NCI-H2081 (cell line): ENCODE measurements at regions not wholly inside any gene's neighbourhood (a gene's known extent, or its start where the extent isn't known, plus 50 kb on each side); places are given as distances from the start of the nearest gene placed in this dataset.
A peak's percentile ranks its signal among the peaks of the same experiment; 100 is the strongest.

Experiments used
- DNase-seq, 2 experiments: peaks; one replicate each; lab custom pipeline; 2025; lab: John Stamatoyannopoulos, UW

GRCh38 chr3:103349760-103350159 lies 914.9 kb downstream of the ZPLD1 start:
- DNase-seq: no peak

- DNase-seq: no peak
These were observed 930.7 kb downstream of the ZPLD1 start for GRCh38 chr3:103365467-103365866.

GRCh38 chr3:103367481-103367880 lies 932.7 kb downstream of the ZPLD1 start:
- DNase-seq: no peak

DNA sequence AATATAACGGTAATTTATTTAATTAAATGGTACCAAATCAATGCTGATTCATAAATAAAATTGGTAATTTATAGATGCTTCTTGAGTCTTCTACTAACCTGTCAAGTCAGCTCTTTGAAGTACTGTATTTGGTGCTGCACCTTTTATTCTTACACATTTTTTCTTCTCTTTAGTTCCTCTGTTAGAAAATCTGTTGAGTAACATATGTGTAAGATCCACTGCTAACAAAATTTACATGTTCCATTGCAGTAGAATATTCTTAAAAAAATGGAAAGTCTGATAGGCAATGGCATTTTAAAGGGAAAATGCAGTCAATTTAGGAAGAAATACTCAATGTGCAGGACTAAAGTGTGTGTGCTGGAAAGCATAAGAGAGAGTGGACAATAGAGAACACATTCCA lies 936.6 kb downstream of the ZPLD1 start:
- no peak for DNase-seq

DNA sequence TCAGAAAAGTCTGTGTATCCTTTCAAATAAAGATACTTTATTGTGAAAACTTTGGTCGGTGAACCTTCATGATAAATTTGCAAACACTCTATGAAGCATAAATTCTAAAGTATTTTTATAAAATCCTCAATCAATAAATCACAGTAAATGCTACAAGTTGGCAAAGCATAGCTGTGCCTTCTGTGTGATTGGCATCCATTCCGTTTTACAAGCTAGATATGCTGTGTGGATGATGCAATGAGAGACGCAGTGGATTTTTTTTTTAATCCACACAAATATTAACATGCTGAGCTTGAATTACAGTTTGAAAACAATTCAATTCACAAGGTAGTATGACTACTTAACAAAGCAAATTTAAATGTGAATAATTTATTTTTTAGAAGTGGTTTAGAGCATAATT lies 937.2 kb downstream of the ZPLD1 start:
- no peak for DNase-seq

DNA sequence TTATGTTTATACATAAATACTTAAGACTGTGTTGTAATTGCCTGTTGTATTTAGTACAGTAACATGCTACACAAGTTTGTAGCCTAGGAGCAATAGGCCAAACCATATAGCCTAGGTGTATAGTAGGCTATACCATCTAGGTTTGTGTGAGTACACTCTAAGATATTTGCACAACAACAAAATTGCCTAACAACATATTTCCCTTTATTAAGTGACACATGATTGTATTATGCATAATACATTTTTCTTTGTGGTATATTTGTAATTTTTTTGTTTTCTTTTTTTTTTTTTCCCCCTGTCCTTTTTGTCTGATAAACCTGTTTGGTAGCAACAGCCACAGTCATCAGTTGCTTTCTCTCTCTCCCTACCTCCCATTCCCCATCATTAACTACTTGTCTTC lies 945.6 kb downstream of the ZPLD1 start:
- no peak for DNase-seq

DNA sequence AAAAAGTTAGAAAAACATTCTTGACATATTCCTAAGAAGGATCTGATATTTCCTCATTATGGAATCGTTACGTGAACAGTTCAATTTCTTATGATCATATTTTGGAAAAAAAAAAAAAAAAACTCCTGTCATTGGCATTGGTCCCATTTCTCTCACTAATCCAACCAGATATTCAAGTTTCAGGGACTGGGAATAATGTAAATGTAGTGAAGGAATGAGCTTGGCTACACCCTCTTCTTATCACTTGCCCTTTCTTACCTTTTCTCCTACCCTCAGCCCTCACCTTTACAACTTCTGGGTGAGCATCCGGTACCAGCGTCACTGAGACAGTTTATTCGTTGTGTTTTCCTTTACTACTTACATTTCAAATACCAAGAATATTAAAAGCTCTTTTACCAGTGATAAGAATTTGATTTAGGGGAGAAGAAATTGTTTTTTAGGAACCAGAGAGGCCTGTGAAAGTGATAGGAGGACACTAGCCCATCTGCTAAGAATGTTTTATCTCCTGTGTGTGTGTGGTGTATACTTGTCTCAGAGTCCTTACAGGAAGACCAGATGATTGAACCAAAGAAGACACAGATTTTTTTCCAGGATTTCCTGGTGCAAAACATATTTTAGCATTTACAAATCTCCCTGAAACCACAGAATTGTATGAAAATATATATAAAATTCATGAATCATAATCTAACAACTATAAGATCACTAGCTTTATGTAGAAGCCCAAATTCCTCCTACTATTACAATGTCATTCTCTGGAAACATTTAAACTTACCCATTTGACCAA lies 946.7 kb downstream of the ZPLD1 start:
- DNase-seq: no peak

DNA sequence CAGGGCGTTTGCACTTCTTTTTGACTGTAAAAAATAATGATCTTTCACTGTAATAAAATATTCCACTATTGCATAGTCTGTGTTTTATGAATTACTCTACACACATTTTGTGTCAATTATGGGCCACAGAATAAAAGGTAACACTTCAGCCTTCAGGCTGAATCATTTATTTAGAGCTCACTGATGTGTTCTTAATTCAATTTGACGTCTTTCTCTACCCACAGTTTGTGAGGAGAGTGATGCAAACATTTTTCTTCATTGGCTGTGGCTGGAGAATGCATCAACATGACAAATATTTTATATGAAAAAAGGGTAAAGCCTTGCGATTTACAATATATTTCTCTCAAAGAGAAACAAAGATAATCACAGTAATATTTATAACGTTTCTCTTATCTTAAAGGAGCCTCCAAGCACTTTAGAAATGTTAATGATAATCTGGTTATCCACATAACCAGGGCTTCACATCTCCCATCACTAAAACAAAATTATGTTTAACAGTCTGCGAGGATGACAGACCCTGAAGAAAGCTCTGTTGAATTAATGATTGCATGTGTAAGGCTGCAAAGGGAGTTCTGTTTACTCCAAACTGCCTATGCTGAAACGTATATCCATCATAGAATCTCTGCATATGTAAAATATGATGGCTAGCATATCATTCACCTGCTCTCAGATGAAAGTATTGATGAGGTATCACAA lies 951.3 kb downstream of the ZPLD1 start:
- no peak for DNase-seq

GRCh38 chr3:103388214-103388613 lies 953.4 kb downstream of the ZPLD1 start:
- DNase-seq: no peak

- DNase-seq: no peak
These were observed 954.5 kb downstream of the ZPLD1 start for GRCh38 chr3:103389356-103389755.

GRCh38 chr3:103393395-103394186 lies 958.8 kb downstream of the ZPLD1 start:
- no peak for DNase-seq

- no peak for DNase-seq
These were observed 968.4 kb downstream of the ZPLD1 start for GRCh38 chr3:103403191-103403590.

GRCh38 chr3:103406320-103406850 lies 971.6 kb downstream of the ZPLD1 start:
- DNase-seq: peak in 1 of 2 experiments; percentile 33

DNA sequence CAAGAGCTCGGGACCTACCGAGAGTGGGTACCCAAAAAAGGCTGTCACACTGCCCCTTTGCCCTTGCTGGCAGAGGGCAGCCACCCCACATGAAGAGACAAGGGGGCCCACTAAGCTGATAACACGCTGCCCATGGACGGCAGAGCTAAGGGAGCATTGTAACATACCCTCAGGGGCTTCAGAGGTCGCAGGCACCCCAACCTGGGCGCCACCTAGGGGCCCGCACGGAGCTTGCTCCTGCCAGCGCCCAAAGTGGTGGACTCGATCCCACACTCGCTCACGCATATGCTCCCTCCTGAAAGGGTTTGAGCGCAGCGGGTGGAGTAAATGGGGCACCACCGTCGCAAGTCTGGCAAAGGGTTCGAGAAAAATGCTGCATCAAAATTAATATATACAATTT lies 975.4 kb downstream of the ZPLD1 start:
- no peak for DNase-seq

DNA sequence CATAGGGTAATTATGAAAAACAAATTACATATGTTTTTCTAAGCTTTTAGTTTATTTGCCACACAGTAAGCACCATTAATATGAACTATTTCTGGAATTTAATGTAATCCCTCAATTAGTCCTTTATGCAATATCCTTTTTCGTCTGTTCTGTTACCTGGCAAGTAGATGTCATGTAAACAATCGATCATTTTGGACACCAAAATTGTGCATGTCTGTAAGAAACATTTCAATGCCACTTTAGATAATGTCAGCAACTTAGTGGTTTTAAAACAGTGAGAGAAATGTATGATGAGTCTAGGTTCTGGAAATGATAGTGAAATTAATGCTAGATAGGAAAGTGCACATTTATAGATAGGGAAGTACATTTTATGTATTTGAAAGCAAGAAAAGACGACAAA lies 986.6 kb downstream of the ZPLD1 start:
- no peak for DNase-seq

- no peak for DNase-seq
These were observed 1003.1 kb downstream of the ZPLD1 start for GRCh38 chr3:103437883-103438282.

DNA sequence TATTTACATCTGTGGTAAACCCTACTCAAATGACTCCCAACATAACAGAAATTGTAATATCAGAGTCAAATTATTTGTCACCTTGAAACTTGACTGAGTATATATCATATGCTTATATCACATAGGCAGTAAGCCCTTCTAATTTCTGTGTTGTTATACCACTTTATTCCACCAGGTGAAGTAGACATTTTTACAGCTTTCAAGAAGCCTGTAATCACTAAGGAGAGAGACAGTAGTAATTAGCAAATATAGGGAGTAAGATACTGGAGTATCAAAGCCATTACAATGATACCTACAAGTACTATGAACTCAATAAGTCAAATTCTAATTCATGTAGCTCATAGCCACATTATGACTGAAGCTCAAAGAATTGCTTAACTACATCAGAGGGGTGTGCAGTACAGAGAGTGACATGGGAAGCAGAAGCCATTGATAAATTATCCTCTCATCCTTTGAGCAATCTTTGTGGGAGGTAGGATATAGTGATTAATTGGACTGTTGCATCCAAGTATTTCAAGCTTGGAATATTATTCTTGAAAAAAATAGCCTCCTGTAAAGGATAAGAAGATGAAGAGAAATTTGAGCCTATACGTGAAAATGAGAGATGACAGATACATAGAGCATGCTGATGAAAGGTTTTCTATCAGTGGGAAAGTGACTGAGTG lies 1005.9 kb downstream of the ZPLD1 start:
- DNase-seq: no peak

GRCh38 chr3:103446953-103447629 lies 1012.3 kb downstream of the ZPLD1 start:
- no peak for DNase-seq

- DNase-seq: no peak
These were observed 1018.3 kb downstream of the ZPLD1 start for GRCh38 chr3:103453152-103453551.

DNA sequence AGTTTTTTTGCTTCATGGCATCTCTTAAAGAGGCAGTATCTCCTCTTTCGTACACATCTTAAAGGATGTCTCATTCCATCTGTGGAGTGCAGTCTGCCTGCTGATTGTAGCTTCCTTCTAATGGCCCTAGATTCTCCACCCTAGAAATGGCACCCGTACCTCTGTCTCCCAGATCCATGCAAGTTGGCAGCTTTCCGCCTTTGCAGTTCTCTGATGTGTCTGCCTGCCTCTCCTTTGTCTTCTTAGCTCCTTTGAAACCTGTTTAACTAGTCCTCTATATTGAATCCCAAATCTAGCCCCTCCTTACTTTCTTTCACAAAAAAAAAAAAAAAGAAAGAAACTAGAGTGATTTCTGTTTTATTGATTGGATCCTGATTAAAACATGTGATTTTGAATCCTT lies 1025.0 kb downstream of the ZPLD1 start:
- no peak for DNase-seq

DNA sequence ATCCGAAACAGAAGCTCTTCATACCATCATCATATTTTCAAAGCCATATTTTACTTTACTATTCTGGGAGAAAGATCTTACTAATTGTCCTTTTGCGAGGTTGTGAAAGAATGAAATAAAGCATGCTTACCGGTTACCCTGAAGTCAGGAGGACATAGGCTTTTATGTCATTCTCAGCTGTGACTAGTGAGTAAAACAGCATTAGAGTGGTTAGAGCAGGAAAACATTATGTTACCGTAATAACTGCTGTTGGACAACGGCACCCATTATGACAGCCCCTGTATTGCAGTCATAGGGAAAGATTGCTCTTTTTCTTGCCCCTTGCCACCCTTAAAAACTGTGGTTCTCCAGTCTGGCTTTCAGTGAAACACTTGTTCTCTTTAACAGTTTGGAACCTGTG lies 1035.7 kb downstream of the ZPLD1 start:
- no peak for DNase-seq
